MM.1S (cell line): ENCODE measurements at regions not wholly inside any gene's neighbourhood (a gene's known extent, or its start where the extent isn't known, plus 50 kb on each side); places are given as distances from the start of the nearest gene placed in this dataset.

Experiments
- DNase-seq: peaks from one replicate; pipeline ENCODE4 v3.0.0-alpha.2; 2015
- H2AFZ ChIP-seq: fragments of 300-600 bp; sonication (generic); 2 replicates; pipeline ENCODE4 v1.6.0; 2016; ENCODE audit warnings: antibody characterized with exemption, low read length
- H3F3A ChIP-seq: fragments of 300-600 bp; sonication (generic); 2 replicates; pipeline ENCODE4 v1.6.1; 2016; ENCODE audit warnings: mild to moderate bottlenecking, antibody characterized with exemption, low read length, moderate library complexity, mixed read lengths; ENCODE audit not compliant: insufficient read depth
- H3K27ac ChIP-seq: fragments of 300-600 bp; sonication (generic); 2 replicates; pipeline ENCODE4 v1.5.1; 2016; ENCODE audit warnings: mild to moderate bottlenecking, low read length
- H3K27me3 ChIP-seq: fragments of 300-600 bp; sonication (generic); replicated peaks from 2 replicates; pipeline ENCODE4 v1.6.0; 2016; ENCODE audit warnings: low read length; ENCODE audit not compliant: insufficient read depth
- H3K36me3 ChIP-seq: fragments of 300-600 bp; sonication (generic); replicated peaks from 2 replicates; pipeline ENCODE4 v1.6.1; 2016; ENCODE audit warnings: mild to moderate bottlenecking, low read length, mixed read lengths; ENCODE audit not compliant: insufficient read depth
- H3K4me1 ChIP-seq: fragments of 300-600 bp; sonication (generic); 2 replicates; pipeline ENCODE4 v1.6.1; 2016; ENCODE audit warnings: low read length, mixed read lengths
- H3K4me2 ChIP-seq: fragments of 300-600 bp; sonication (generic); 2 replicates; pipeline ENCODE4 v1.6.0; 2016; ENCODE audit warnings: low read depth, low read length
- H3K4me3 ChIP-seq: fragments of 300-600 bp; sonication (generic); 2 replicates; pipeline ENCODE4 v1.5.1; 2016; ENCODE audit warnings: low read length, mixed read lengths
- H3K79me2 ChIP-seq: fragments of 300-600 bp; sonication (generic); 2 replicates; pipeline ENCODE4 v1.6.1; 2016; ENCODE audit warnings: mixed run types, low read length, mixed read lengths
- H3K9ac ChIP-seq: fragments of 300-600 bp; sonication (generic); 2 replicates; pipeline ENCODE4 v1.6.1; 2016; ENCODE audit warnings: low read length, mixed read lengths
- H3K9me2 ChIP-seq: fragments of 300-600 bp; sonication (generic); replicated peaks from 2 replicates; pipeline ENCODE4 v1.6.1; 2016; ENCODE audit warnings: mild to moderate bottlenecking, low read length, mixed read lengths; ENCODE audit not compliant: insufficient read depth
- H3K9me3 ChIP-seq: fragments of 300-600 bp; sonication (generic); replicated peaks from 2 replicates; pipeline ENCODE4 v1.6.1; 2016; ENCODE audit warnings: mild to moderate bottlenecking, low read length, mixed read lengths; ENCODE audit not compliant: insufficient read depth
- H4K20me1 ChIP-seq: fragments of 300-600 bp; sonication (generic); 2 replicates; pipeline ENCODE4 v1.6.1; 2016; ENCODE audit warnings: mild to moderate bottlenecking, low read length, moderate library complexity, mixed read lengths; ENCODE audit not compliant: insufficient read depth
- EZH2 ChIP-seq: fragments of 300-600 bp; sonication (generic); optimal IDR thresholded peaks from 2 replicates; pipeline ENCODE3; 2017; ENCODE audit warnings: low read depth, mild to moderate bottlenecking, antibody characterized with exemption, low read length, mixed read lengths
- EZH2phosphoT487 ChIP-seq: fragments of 300-600 bp; sonication (generic); IDR thresholded peaks from 2 replicates; pipeline ENCODE4 v1.6.1; 2018; ENCODE audit warnings: antibody characterized with exemption, low read length
- TF ChIP-seq, protein P1 (sequence below): fragments of 300-600 bp; sonication (generic); IDR thresholded peaks from 2 replicates; pipeline ENCODE4 v1.5.1; 2016; ENCODE audit warnings: antibody characterized with exemption, low read length, mixed read lengths

DNA sequence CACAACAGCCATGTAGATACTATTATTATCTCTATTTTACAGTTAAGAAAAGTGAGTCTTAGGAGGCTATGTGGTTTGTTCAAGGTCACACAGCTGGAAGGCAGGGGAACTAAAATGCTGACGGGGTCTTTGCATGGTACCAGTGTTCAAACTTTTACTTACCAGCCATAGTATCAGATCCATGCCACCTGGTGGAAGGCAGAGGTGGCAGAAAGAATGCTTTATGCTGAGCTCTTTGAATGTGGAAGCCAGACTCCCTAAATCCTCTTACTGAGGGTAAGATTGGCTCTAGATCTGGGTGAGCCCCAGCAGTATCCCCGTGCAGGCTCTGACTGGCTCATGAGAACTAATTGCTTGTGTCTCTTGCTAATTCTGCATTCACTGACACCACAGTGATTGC, 54.3 kb upstream of the NAV2 start:
- Histone ChIP-seq H3F3A (0 out of 2 replicates have a peak, but pooled peaks cover 5% of the 10 kb centered on the region), H3K27me3 (no peaks in the 10 kb centered on the region), H3K4me1 (peaks cover 12% of the 10 kb centered on the region), H3K36me3 (no peaks in the 10 kb centered on the region), H3K4me2 (no peak overlapping the region), H3K4me3 (no peak overlapping the region), H3K9me2 (no peaks in the 10 kb centered on the region), H2AFZ (no peak overlapping the region), H3K27ac (no peak overlapping the region), H3K9me3 (no peaks in the 10 kb centered on the region), H3K9ac (no peak overlapping the region), H3K79me2 (peaks cover 9% of the 10 kb centered on the region; the same call in 1 of the 2 replicates), H4K20me1 (no peaks in the 10 kb centered on the region)
- no peak for DNase-seq
- TF ChIP-seq, protein P1, sequence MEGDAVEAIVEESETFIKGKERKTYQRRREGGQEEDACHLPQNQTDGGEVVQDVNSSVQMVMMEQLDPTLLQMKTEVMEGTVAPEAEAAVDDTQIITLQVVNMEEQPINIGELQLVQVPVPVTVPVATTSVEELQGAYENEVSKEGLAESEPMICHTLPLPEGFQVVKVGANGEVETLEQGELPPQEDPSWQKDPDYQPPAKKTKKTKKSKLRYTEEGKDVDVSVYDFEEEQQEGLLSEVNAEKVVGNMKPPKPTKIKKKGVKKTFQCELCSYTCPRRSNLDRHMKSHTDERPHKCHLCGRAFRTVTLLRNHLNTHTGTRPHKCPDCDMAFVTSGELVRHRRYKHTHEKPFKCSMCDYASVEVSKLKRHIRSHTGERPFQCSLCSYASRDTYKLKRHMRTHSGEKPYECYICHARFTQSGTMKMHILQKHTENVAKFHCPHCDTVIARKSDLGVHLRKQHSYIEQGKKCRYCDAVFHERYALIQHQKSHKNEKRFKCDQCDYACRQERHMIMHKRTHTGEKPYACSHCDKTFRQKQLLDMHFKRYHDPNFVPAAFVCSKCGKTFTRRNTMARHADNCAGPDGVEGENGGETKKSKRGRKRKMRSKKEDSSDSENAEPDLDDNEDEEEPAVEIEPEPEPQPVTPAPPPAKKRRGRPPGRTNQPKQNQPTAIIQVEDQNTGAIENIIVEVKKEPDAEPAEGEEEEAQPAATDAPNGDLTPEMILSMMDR: 0 out of 2 replicates have a peak, but pooled peaks have one; percentile 8
- no peak for TF ChIP-seq EZH2phosphoT487

DNA sequence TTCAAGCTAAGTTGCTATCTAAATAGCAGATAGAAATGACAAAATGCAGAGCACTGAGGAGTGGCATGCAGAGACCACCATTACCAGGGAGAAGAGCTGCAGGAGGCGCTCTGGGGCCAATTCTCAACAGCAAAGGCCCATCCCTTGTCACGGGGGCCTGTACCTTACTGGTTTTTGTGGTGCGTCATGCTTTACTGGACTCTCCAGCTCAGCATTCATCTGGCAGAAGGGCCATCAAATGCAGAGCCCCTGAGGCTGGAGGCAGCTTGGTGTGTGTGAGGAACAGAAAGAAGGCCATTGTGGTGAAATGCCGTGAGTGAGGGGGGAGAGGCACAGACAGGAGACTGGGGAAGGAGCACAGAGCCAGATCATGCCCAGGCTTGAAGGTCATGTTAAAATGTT, 56.5 kb upstream of the NAV2 start:
- DNase-seq: no peak
- H3K27me3 ChIP-seq: no peaks in the 10 kb centered on the region
- 0 out of 2 replicates have a peak, but pooled peaks cover 5% of the 10 kb centered on the region for H3F3A ChIP-seq
- H2AFZ ChIP-seq: no peak overlapping the region
- peaks cover 3% of the 10 kb centered on the region; the same call in 1 of the 2 replicates for H3K79me2 ChIP-seq
- H3K27ac ChIP-seq: no peak overlapping the region
- H3K9ac ChIP-seq: no peak overlapping the region
- H3K4me2 ChIP-seq: no peak overlapping the region
- H3K4me1 ChIP-seq: peaks cover 12% of the 10 kb centered on the region
- TF ChIP-seq, protein P1: no peak
- TF ChIP-seq EZH2phosphoT487 (no peak), EZH2 (no peak)
- no peak overlapping the region for H3K4me3 ChIP-seq
- H3K9me2 ChIP-seq: no peaks in the 10 kb centered on the region
- H3K36me3 ChIP-seq: no peaks in the 10 kb centered on the region
- H3K9me3 ChIP-seq: no peaks in the 10 kb centered on the region
- no peaks in the 10 kb centered on the region for H4K20me1 ChIP-seq

DNA sequence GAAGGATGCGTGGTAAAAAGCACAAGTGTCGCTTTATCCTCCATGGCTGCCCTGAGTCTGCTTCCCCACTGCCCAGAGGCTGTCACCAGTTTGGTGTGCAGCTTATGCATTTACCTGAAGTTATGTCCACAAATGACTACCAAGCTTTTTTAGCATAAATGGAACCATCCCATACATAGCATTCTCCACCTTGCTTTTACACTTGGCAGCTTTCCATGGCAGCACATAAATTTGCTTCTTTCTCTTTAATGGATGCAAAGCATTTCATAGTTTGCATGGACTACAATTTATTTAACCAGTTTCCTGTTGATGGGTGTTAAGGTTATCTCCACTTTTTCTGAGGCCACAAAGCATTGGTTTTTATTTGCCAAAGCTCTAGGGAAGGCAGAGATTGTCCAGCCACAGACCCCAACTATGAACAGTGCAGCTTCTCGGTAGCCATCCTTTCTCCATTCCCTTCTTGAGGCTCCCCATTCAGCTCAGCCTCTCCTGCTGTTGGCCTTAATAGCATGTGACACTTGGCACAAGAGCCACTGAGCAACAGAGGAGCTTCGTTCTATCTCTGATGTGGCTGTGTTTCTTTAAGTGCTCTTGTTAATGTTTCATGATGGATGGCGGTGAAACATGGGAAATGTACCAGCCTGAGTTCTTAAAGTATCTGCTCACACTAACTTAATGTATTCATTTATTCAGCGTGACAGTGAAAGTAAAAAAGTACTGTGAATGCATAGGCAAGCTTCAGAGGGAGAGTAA, 59.8 kb upstream of the NAV2 start:
- no peaks in the 10 kb centered on the region for H3K9me2 ChIP-seq
- no peaks in the 10 kb centered on the region for H3K4me1 ChIP-seq
- H3K79me2 ChIP-seq: no peaks in the 10 kb centered on the region
- H3K9me3 ChIP-seq: no peaks in the 10 kb centered on the region
- no peak overlapping the region for H3K4me2 ChIP-seq
- DNase-seq: no peak
- H3K27me3 ChIP-seq: no peaks in the 10 kb centered on the region
- no peak overlapping the region for H3K9ac ChIP-seq
- H3K36me3 ChIP-seq: no peaks in the 10 kb centered on the region
- H3K27ac ChIP-seq: no peak overlapping the region
- TF ChIP-seq EZH2phosphoT487: no peak
- TF ChIP-seq, protein P1: no peak
- no peak for TF ChIP-seq EZH2
- no peak overlapping the region for H3K4me3 ChIP-seq
- H2AFZ ChIP-seq: no peak overlapping the region
- no peaks in the 10 kb centered on the region for H4K20me1 ChIP-seq
- no peaks in the 10 kb centered on the region for H3F3A ChIP-seq
